H1 (cell line): ENCODE measurements at regions not wholly inside any gene's neighbourhood (a gene's known extent, or its start where the extent isn't known, plus 50 kb on each side); places are given as distances from the start of the nearest gene placed in this dataset.

Source experiments
- CTCF ChIA-PET: fragments of 300-600 bp; sonication (Branson Sonifier 250); formaldehyde crosslinking; loops from one replicate; lab custom pipeline; 2021; ENCODE audit not compliant: partially characterized antibody; lab: Charles Lee
- POLR2A ChIA-PET: fragments of 300-600 bp; sonication (Branson Sonifier 250); formaldehyde crosslinking; loops from one replicate; lab custom pipeline; 2021; ENCODE audit warnings: inconsistent platforms; ENCODE audit not compliant: partially characterized antibody; lab: Charles Lee
- DNase-seq, 2 experiments: peaks; one replicate each; pipeline versions ENCODE4 v3.0.0 to v3.0.0-alpha.2; 2010 to 2022; ENCODE audit warnings: low spot score in 2 of 2, low read depth in 1 of 2, mixed read lengths in 1 of 2
- FAIRE-seq: peaks from 2 replicates; lab custom pipeline; 2011; peaks lifted over from hg19 to GRCh38; lab: Jason Lieb, UNC
- H2AFZ ChIP-seq: 2 replicates; pipeline ENCODE4 v1.8.1; 2012; ENCODE audit warnings: low read length, inconsistent platforms
- H2AK5ac ChIP-seq: 2 replicates; pipeline ENCODE4 v1.6.1; 2013; ENCODE audit warnings: low read depth, low read length
- H2BK120ac ChIP-seq: replicated peaks from 2 replicates; pipeline ENCODE3; 2013; ENCODE audit warnings: low read depth, low read length, inconsistent platforms
- H2BK12ac ChIP-seq: 2 replicates; pipeline ENCODE4 v1.6.1; 2013; ENCODE audit warnings: low read depth, low read length
- H2BK15ac ChIP-seq: 2 replicates; pipeline ENCODE4 v1.6.1; 2013; ENCODE audit warnings: low read length
- H2BK20ac ChIP-seq: 2 replicates; pipeline ENCODE4 v1.6.1; 2013; ENCODE audit warnings: low read length
- H2BK5ac ChIP-seq: 2 replicates; pipeline ENCODE4 v1.6.1; 2013; ENCODE audit warnings: low read depth, low read length
- H3K14ac ChIP-seq: 2 replicates; pipeline ENCODE4 v1.6.1; 2013; ENCODE audit warnings: inconsistent platforms; ENCODE audit not compliant: insufficient read length
- H3K18ac ChIP-seq: 2 replicates; pipeline ENCODE4 v1.6.1; 2013; ENCODE audit warnings: low read length; ENCODE audit errors: extremely low read depth
- H3K23ac ChIP-seq: 2 replicates; pipeline ENCODE4 v1.6.1; 2013; ENCODE audit warnings: inconsistent platforms; ENCODE audit not compliant: insufficient read length
- H3K23me2 ChIP-seq: 2 replicates; pipeline ENCODE4 v1.6.1; 2013; ENCODE audit warnings: low read depth, low read length
- H3K27ac ChIP-seq: 2 replicates; pipeline ENCODE4 v1.6.1; 2011; ENCODE audit warnings: low read depth, low read length, inconsistent platforms
- H3K27me3 ChIP-seq, 4 experiments: replicated peaks in 1 of 4; 1 replicate in 1 of 4; 2 replicates in 3 of 4; pipeline versions ENCODE4 v1.6.1 to v1.8.1; 2011 to 2013; ENCODE audit warnings: low read length in 3 of 4, mild to moderate bottlenecking in 3 of 4, inconsistent platforms in 2 of 4, mixed read lengths in 2 of 4, moderate library complexity in 1 of 4; ENCODE audit not compliant: control insufficient read depth in 3 of 4, insufficient read depth in 3 of 4; ENCODE audit errors: extremely low read depth in 1 of 4
- H3K36me3 ChIP-seq, 4 experiments: 2 replicates each; pipeline versions ENCODE4 v1.6.1 to v1.8.1; 2011 to 2013; ENCODE audit warnings: mild to moderate bottlenecking in 4 of 4, low read length in 3 of 4, moderate library complexity in 2 of 4, control low read depth in 1 of 4, inconsistent platforms in 1 of 4; ENCODE audit not compliant: insufficient read depth in 4 of 4, control insufficient read depth in 2 of 4
- H3K4ac ChIP-seq: replicated peaks from 2 replicates; pipeline ENCODE3; 2013; ENCODE audit warnings: low read length, low read depth, mixed read lengths, inconsistent platforms; ENCODE audit not compliant: insufficient read length
- H3K4me1 ChIP-seq, 4 experiments: replicated peaks in 1 of 4; 1 replicate in 1 of 4; 2 replicates in 3 of 4; pipeline versions ENCODE4 v1.6.1 to v1.8.1; 2011 to 2013; ENCODE audit warnings: low read length in 3 of 4, inconsistent platforms in 2 of 4, mixed read lengths in 1 of 4; ENCODE audit not compliant: insufficient read depth in 4 of 4, control insufficient read depth in 3 of 4
- H3K4me2 ChIP-seq, 2 experiments: 2 replicates each; pipeline versions ENCODE4 v1.6.1 to v1.8.1; 2011 to 2013; ENCODE audit warnings: low read depth in 2 of 2, low read length in 2 of 2, control low read depth in 1 of 2, inconsistent platforms in 1 of 2, mild to moderate bottlenecking in 1 of 2; ENCODE audit not compliant: insufficient read depth in 1 of 2
- H3K4me3 ChIP-seq, 4 experiments: fragments of 200-600, 300-600 bp in 1 of 4; sonication (generic), shearing (Covaris generic), sonication (Bioruptor Twin) in 1 of 4; 2 replicates each; pipeline versions ENCODE4 v1.5.1 to v1.8.1; 2011 to 2016; ENCODE audit warnings: low read length in 4 of 4, low read depth in 3 of 4, control low read depth in 2 of 4, inconsistent platforms in 2 of 4, mild to moderate bottlenecking in 2 of 4, mixed read lengths in 1 of 4, moderate library complexity in 1 of 4; ENCODE audit not compliant: insufficient read depth in 2 of 4; ENCODE audit errors: extremely low read depth in 1 of 4
- H3K56ac ChIP-seq: replicated peaks from 2 replicates; pipeline ENCODE3; 2013; ENCODE audit warnings: low read depth, mild to moderate bottlenecking, mixed read lengths, low read length, inconsistent platforms; ENCODE audit not compliant: insufficient read length
- H3K79me1 ChIP-seq: 2 replicates; pipeline ENCODE4 v1.6.1; 2013; ENCODE audit warnings: low read depth, low read length, control low read depth
- H3K79me2 ChIP-seq, 2 experiments: 2 replicates each; pipeline versions ENCODE4 v1.6.1 to v1.8.1; 2012 to 2013; ENCODE audit warnings: low read length in 2 of 2, mild to moderate bottlenecking in 2 of 2, inconsistent platforms in 1 of 2; ENCODE audit not compliant: insufficient read depth in 2 of 2, control insufficient read depth in 1 of 2
- H3K9ac ChIP-seq, 4 experiments: replicated peaks in 1 of 4; 1 replicate in 1 of 4; 2 replicates in 3 of 4; pipeline versions ENCODE4 v1.6.1 to v1.8.1; 2011 to 2013; ENCODE audit warnings: low read depth in 3 of 4, low read length in 3 of 4, control low read depth in 2 of 4, mild to moderate bottlenecking in 2 of 4, moderate library complexity in 2 of 4, inconsistent platforms in 1 of 4; ENCODE audit errors: extremely low read depth in 1 of 4
- H3K9me3 ChIP-seq, 2 experiments: 2 replicates each; pipeline versions ENCODE4 v1.6.1 to v1.8.1; 2012 to 2013; ENCODE audit warnings: mild to moderate bottlenecking in 2 of 2, moderate library complexity in 2 of 2, control low read depth in 1 of 2, inconsistent platforms in 1 of 2, low read depth in 1 of 2, low read length in 1 of 2, mixed read lengths in 1 of 2; ENCODE audit not compliant: insufficient read depth in 2 of 2
- H4K20me1 ChIP-seq, 2 experiments: replicated peaks in 1 of 2; 2 replicates each; pipeline versions ENCODE3 to v1.8.1; 2011 to 2013; ENCODE audit warnings: inconsistent platforms in 2 of 2, low read length in 2 of 2, mild to moderate bottlenecking in 1 of 2; ENCODE audit not compliant: insufficient read depth in 2 of 2, control insufficient read depth in 1 of 2
- H4K5ac ChIP-seq: 2 replicates; pipeline ENCODE4 v1.6.1; 2013; ENCODE audit warnings: low read length, low read depth, mixed read lengths, inconsistent platforms; ENCODE audit not compliant: insufficient read length
- H4K8ac ChIP-seq: 2 replicates; pipeline ENCODE4 v1.8.0; 2013; ENCODE audit warnings: mild to moderate bottlenecking, moderate library complexity, low read length, inconsistent platforms; ENCODE audit not compliant: insufficient read depth; ENCODE audit errors: extremely low read depth
- H4K91ac ChIP-seq: replicated peaks from 2 replicates; pipeline ENCODE3; 2013; ENCODE audit warnings: low read length, mixed read lengths, inconsistent platforms; ENCODE audit not compliant: insufficient read length
- CBX8 ChIP-seq: fragments of 300-800, 300-1000 bp; sonication (generic); IDR thresholded peaks from 2 replicates; pipeline ENCODE4 v1.7.1; 2016; ENCODE audit warnings: low read depth, low read length, borderline replicate concordance
- HDAC2 ChIP-seq, 2 experiments: fragments of 300-600 bp in 1 of 2; sonication (generic) in 1 of 2; IDR thresholded peaks; 2 replicates each; pipeline ENCODE4 v1.6.1; 2011 to 2012; ENCODE audit warnings: low read depth in 2 of 2, low read length in 2 of 2, mild to moderate bottlenecking in 2 of 2, moderate library complexity in 2 of 2, borderline replicate concordance in 1 of 2, inconsistent platforms in 1 of 2
- JUND ChIP-seq: IDR thresholded peaks from 2 replicates; pipeline ENCODE4 v1.6.1; 2011; ENCODE audit warnings: mild to moderate bottlenecking, improper control_type of control experiment, low read length
- POLR2AphosphoS5 ChIP-seq: IDR thresholded peaks from 2 replicates; pipeline ENCODE4 v1.6.1; 2011; ENCODE audit warnings: low read depth, low read length
- RBBP5 ChIP-seq: IDR thresholded peaks from 2 replicates; pipeline ENCODE4 v1.7.1; 2012; ENCODE audit warnings: low read depth, mild to moderate bottlenecking, inconsistent platforms, low read length, moderate library complexity, borderline replicate concordance
- SAP30 ChIP-seq: fragments of 300-600 bp; sonication (generic); IDR thresholded peaks from 2 replicates; pipeline ENCODE4 v1.7.1; 2012; ENCODE audit warnings: low read length, moderate library complexity, mild to moderate bottlenecking, inconsistent platforms; ENCODE audit not compliant: insufficient read depth, insufficient replicate concordance
- SIN3A ChIP-seq, 2 experiments: IDR thresholded peaks in 1 of 2; conservative IDR thresholded peaks in 1 of 2; 2 replicates each; pipeline ENCODE4 v1.6.1; 2011 to 2012; ENCODE audit warnings: low read length in 2 of 2, improper control_type of control experiment in 1 of 2, low read depth in 1 of 2, mild to moderate bottlenecking in 1 of 2
- SP2 ChIP-seq: IDR thresholded peaks from 2 replicates; pipeline ENCODE4 v1.6.1; 2012; ENCODE audit warnings: mild to moderate bottlenecking, low read length, inconsistent platforms
- SP4 ChIP-seq: IDR thresholded peaks from 2 replicates; pipeline ENCODE4 v1.6.1; 2012; ENCODE audit warnings: low read length, inconsistent platforms
- TEAD4 ChIP-seq: IDR thresholded peaks from 2 replicates; pipeline ENCODE4 v1.6.1; 2012; ENCODE audit warnings: low read depth, low read length, inconsistent platforms, mixed read lengths
- YY1 ChIP-seq: IDR thresholded peaks from 2 replicates; pipeline ENCODE4 v1.6.1; 2011; ENCODE audit warnings: low read depth, mild to moderate bottlenecking, low read length
- WGBS, 2 experiments: shearing (Covaris generic) in 1 of 2; methylation state at CpG; one replicate each; pipeline versions ENCODE4 v1.1.6 to v1.1.7; 2013 to 2015; ENCODE audit warnings: low lambda C conversion rate in 2 of 2, mixed read lengths in 2 of 2, inconsistent platforms in 1 of 2, low coverage in 1 of 2, missing lambda C conversion rate in 1 of 2; ENCODE audit not compliant: insufficient replicate concordance in 2 of 2, insufficient coverage in 1 of 2, insufficient read length in 1 of 2; ENCODE audit errors: extremely low coverage in 1 of 2, missing lambda C conversion rate in 1 of 2; 5-methylcytosine and 5-hydroxymethylcytosine counted together

DNA sequence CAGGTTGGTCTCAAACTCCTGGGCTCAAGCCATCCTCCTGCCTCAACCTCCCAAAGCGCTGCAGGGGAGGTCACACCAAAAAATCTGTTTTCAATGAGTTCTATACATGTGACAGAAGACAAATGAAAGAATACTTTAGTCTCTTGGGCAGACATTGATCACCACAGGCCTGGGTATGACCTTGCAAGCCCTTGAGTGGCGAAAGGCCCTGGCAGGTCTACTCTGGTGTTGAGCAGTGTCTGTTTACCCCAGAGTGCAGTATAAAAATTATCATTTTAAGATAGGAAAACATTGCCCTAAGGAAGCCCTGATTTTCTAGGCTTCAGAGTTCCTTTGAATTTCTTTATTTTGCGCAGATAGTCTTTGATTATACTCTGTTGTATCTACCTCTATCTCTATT, 61.6 kb upstream of the GBE1 start:
- FAIRE-seq: no peak
- Histone ChIP-seq H3K4me1 (peaks cover 0 to 3% (median 1%) of the 10 kb centered on the region in 4 experiments; a peak in 2 of 7 replicates), H2BK20ac (no peak overlapping the region), H2AK5ac (no peak overlapping the region), H3K79me1 (no peaks in the 10 kb centered on the region), H3K9ac (no peak overlapping the region), H3K36me3 (no peaks in the 10 kb centered on the region), H4K8ac (no peak overlapping the region), H2BK120ac (no peak overlapping the region)
- TF ChIP-seq SP4: no peak
- no peak for TF ChIP-seq HDAC2 (IDR thresholded peaks at IDR 0.05; ENCODE audit: borderline replicate concordance in 1 of 2, low read depth in 2 of 2, low read length in 2 of 2)
- no peak for TF ChIP-seq SAP30
- TF ChIP-seq POLR2AphosphoS5: no peak
- no peak for TF ChIP-seq TEAD4
- TF ChIP-seq RBBP5: no peak
- TF ChIP-seq YY1: no peak
- no peak for TF ChIP-seq JUND
- TF ChIP-seq SIN3A (conservative IDR thresholded peaks at IDR 0.05 in 1 of 2, IDR thresholded peaks at IDR 0.05 in 1 of 2; ENCODE audit: low read depth in 1 of 2, low read length in 2 of 2): no peak
- TF ChIP-seq CBX8: no peak
- TF ChIP-seq SP2: no peak
- TF ChIP-seq, all 59 proteins: peak for 0
- Histone ChIP-seq H4K91ac (no peak overlapping the region), H2BK15ac (no peak overlapping the region), H3K79me2 (no peaks in the 10 kb centered on the region), H3K23me2 (no peaks in the 10 kb centered on the region), H3K4me3 (no peak overlapping the region), H3K27me3 (no peaks in the 10 kb centered on the region), H3K18ac (no peak overlapping the region), H3K23ac (no peak overlapping the region), H3K9me3 (peaks cover 0 to 5% of the 10 kb centered on the region in 2 experiments; a peak in 3 of 4 replicates), H3K14ac (no peak overlapping the region), H2BK12ac (no peak overlapping the region), H2AFZ (no peak overlapping the region), H4K20me1 (no peaks in the 10 kb centered on the region), H2BK5ac (no peak overlapping the region), H3K4me2 (no peak overlapping the region), H3K27ac (no peak overlapping the region), H4K5ac (no peak overlapping the region), H3K56ac (no peak overlapping the region), H3K4ac (no peak overlapping the region)
- DNase-seq: no peak
- POLR2A ChIA-PET: no interaction called here
- CTCF ChIA-PET: interaction anchor here (0.6 kb wide), 1 partner anchor 504 kb away, joined by 3 read pairs; no protein-coding TSS in a partner anchor
- 93% methylated on average over 3 of the region's 3 CpGs; no CpG with 5 or more reads in 1 of the 2 experiments for WGBS, 2 experiments
